GM19397 (cell line): ENCODE measurements at regions not wholly inside any gene's neighbourhood (a gene's known extent, or its start where the extent isn't known, plus 50 kb on each side); places are given as distances from the start of the nearest gene placed in this dataset.
"Not testable (repeated sequence)": the region's sequence is repeated elsewhere in the genome, so short reads cannot be mapped to it uniquely, and the experiment has no call there.

Source experiments
- ATAC-seq: cut with Tn5 transposase; IDR thresholded peaks from one replicate; pipeline ENCODE4 v1.9.1; 2021; ENCODE audit warnings: mild to moderate bottlenecking, moderate library complexity; ENCODE audit not compliant: unreplicated experiment

DNA sequence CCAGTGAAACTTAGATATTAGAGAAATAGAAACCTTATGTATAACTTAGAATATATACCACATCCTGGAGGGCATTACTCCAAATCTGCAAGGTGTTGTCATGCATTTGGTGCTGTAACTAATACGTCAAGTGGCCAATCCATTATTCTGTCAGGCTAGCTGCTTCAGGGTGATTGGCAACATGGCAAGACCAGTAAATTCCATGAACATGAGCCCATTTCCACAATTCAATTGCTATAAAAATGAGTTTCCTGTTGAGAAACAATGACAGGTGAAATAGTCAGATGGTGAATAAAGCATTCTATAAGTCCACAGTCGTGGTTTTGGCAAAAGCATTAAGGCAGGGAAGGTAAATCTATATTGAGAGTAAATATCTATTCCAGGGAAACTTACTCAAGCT, 566.0 kb downstream of the ADGRL2 start:
- ATAC-seq, result no peak

DNA sequence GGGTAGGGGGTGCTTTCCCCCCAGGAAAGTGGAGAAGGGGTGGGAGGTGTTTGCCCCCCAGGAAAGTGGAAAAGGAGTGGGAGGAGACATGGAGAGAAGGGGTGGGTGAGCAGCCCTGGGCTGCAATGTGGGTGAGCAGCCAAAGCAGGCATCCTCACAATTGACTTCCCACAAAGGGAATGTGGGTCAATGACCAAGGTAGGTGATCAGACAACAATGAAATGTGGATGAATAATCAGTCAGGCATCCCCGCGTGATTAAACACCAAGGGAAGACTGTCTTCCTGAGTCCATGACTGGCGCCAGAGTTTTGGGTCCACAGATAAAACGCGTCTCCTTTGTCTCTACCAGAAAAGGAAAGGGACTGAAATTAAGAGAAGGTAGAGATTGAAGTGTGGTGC, 558.8 kb downstream of the ADGRL2 start:
- not testable (repeated sequence) for ATAC-seq

DNA sequence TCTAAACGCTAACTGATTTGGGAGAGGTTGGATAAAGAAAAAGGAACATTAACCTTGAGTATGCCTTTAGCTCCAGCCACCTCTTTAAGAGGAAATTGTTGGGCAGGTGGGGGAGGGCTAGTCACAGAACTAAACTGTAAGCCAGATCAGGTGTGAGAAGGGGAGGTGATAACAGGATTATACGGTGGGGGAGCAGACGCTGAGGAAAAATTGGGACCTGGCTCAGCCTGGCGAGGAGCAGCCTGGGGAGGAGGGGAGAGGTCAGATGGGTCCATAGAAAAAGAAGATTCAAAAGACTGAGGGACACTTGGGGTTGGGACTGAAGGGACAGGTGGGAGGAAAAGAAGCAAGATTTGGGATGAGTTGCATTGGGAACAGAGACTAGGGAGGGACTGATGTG, 558.0 kb downstream of the ADGRL2 start:
- not testable (repeated sequence) for ATAC-seq

DNA sequence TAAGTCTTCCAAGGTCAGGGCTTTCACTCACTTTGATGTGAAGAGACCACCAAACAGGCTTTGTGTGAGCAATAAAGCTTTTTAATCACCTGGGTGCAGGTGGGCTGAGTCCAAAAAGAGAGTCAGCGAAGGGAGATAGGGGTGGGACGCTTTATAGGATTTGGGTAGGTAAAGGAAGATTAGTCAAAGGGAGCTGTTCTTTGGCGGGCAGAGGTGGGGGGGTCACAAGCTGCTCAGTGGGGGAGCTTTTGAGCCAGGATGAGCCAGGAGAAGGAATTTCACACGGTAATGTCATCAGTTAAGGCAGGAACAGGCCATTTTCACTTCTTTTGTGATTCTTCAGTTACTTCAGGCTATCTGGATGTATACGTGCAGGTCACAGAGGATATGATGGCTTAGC, 553.8 kb downstream of the ADGRL2 start:
- not testable (repeated sequence) for ATAC-seq

DNA sequence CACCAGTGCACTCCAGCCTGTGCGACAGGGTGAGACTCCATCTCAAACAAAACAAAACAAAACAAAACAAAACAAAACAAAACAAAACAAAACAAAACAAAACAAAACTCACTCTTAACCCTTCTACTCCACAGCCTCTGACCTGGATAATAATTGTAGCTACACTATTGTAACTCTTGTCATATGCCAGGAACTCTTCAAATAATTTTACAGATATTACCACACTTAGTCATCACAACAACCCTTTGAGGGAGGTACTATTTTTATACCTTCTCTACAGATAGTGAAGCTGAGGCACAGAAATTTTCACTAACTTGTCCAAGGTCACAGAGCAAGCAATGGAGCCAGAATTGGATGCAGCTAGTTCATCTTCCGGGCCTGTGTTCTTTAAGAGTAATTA, 547.8 kb downstream of the ADGRL2 start:
- no peak for ATAC-seq

DNA sequence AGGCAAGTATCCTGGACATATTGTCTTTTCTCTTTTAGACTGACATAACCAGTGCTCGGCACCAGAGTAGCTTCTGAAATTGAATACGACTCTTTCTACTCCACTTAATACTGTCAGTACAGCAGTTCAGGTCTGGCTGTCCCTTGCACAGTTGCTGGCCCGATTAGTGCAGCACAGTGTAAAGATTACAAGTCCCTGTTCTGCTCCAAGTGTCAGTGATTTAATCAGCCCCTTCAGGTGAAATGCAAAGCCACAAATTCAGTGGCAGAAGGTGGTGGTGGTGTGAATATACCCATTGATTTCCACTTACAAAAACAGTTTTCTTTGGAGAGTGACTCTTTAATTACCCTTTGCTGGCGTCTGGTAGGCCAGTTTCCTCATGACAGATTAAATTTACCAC, 545.4 kb downstream of the ADGRL2 start:
- no peak for ATAC-seq

DNA sequence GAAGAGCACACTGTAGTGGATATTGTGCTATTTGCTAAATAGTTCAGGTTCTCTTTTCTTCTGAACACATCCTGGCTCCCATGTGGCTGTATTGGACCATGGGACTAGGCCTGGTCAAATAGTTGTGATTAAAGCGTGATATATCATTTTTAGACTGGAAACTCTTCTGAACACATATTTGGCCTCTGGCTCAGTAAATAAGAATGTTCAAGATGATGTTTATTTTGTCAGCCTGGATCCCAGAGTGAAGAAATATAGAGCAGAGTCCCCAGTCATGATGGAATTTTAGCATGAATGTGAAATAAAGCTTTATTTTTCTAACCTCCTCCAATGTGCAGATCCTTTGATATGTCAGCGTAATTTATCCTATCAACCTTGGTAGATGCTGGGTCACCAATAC, 542.6 kb downstream of the ADGRL2 start:
- no peak for ATAC-seq

DNA sequence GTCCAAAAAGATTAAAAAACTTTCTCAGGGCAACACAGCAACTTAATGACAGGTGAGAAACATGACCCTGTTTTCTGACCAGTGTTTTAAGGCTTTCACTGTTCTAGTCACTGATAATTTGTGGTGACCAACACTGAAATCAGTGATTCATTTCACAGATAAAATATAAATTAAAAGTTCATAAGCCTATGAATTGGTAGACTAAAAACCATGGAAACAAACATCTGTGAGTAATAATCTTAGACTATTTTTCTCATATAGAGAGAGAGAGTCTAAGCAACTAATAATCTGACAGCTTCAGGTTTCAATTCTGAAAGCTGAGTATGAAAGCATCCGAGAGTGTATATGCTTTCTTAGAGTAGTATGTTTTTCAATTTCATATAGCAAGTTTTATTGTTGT, 536.9 kb downstream of the ADGRL2 start:
- no peak for ATAC-seq

DNA sequence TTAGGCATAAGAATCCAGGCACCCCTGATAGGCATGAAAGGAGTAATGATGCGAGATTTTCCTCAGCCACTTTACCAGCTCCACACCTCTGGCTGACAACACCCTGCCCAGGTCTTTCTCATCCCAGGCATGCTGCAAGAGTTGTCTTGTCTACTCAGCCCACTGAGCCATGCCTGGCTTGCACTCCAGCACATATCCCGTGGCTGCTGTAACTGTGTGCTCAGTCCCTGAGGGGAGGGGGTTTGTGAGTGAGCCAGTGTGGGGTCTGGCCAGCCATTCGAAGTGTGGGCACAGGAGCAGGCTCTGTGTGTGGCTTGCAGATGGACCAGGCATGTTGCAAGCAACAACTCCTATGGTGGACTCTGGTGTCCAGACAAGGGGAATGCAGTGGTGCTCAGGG, 529.6 kb downstream of the ADGRL2 start:
- no peak for ATAC-seq

DNA sequence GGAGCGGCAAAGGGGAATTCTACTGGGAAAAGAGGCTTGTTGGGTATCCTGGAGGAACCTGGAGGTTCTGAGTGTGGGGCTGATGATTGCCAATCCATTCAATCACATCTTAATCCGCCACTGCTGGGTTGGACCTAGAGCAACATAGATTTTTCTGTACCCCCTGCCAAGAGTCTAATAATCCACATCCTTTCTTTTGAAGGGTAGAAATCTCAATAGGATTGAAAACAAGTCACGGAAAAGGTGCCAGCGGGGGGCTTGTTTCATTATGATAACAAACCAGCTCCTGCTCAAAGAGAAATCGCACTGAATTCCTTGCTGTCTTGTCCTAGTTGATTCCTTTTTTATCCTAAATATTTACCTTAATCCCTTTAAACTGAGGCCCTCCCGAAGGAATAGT, 528.5 kb downstream of the ADGRL2 start:
- ATAC-seq, result no peak

DNA sequence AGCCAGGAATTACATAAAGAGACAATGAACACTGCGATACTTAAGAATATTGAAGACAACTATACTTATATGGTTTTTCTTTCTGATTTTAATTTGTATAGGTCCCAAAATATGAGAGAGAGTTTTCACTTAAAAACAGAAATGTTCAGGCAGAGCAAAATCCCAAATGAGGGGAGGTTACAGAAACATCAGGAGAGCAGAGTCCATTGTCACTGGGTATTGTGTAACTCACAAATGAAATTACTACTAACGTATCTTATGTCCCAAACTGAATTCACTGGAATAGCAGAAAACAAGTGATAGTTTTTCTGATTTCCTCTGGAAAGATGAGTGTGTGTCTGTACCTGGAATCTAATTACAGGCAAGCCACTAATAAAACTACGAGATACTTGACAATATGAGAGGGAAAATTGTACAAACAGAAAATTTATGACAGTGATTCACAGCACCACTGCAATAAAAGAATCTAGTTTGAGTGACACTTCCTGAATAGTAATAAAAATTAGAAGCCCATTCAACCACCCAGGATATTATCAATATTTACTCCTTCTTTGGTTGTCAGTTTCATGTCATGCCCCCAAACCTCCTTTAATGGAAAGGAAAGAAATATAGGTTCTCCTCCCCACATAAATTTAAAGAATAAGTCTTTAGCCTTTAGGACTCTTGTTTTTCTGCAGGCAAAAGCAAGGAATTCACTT, 522.6 kb downstream of the ADGRL2 start:
- ATAC-seq, result no peak

DNA sequence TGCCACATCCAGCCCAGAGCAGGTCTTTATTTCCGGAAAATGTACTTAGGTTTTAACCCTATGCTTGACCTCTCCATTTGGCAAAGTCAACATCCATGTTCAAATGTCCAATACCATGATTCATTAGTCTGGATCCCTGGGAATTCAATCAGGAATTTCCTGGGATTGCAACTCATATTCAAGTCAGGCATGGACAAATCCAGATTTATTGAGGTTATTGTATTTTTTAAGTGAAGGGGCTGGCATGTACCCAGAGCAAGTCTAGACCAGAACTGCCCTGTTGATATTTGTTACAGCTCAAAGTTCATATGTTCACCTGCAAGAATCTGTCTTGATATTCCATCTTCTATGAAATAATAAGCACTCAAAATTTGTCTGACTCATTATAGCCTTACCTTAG, 521.1 kb downstream of the ADGRL2 start:
- ATAC-seq, result no peak

DNA sequence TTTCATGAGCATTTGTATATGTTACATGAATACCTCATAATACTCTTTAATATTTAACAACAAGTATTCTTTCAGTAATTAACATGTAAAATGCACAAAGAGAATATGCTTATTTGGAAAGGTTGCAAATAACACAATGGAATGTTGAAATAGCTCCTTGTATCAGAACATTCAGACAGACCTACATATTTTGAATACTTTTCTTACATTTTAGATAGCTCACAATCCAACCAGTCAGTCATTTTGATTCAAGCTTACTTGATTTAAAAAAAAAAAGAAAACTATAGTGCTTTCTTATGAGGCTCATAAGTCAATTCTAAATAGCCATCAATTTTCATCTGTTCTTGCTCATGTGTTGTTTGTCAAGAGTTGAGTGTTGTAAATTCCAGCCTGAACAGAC, 518.8 kb downstream of the ADGRL2 start:
- no peak for ATAC-seq

DNA sequence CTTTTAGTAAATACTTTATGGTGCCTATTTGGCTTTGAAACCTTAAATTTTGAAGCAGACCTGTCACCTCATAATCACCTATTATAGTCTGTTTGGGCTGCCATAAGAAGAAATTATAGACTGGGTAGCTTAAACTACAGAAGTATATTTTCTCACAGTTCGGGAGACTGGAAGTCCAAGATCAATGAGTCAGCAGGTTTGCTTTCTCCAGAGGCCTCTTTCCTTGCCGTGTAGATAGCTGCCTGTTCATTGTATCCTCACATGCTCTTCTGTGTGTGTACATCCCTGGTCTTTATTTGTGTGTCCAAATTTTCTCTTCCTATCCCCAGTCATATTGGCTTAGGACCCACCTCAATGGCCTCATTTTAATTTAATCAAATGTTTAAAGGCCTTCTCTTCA, 518.2 kb downstream of the ADGRL2 start:
- ATAC-seq, result no peak

DNA sequence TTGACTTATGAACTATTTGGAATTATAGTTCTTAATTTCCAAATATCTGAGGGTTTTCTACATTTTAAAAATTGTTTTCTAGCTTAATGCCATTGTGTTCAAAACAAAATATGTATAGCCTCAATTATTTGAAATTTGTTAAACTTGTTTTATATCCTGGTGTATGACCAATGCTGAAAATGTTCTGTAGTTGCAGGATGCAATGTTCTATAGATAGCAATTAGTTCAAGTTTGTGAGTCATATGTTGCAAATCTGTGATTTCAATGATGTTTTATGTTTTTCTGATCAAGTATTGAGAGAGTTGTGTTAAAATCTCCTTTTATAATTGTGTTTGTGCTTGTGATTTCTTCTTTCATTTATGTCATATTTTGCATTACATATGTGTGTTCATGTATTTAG, 517.5 kb downstream of the ADGRL2 start:
- no peak for ATAC-seq

DNA sequence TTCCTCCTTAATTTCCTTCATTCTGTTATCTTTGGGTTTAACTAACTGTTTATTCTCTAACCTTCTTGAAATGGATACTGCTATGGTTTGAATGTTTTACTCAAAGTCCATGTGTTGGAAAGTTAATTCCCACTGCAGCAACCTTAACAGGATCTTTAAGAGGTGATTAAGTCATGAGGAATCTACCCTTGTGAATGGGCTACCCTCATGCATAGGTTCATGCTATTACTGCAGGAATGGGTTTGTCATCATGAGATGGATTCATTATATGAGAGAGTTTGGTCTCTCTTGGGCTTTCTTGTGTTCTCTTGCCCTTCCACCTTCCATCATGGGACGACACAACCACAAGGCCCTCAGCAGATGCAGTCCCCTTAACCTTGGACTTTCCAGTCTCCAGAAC, 516.9 kb downstream of the ADGRL2 start:
- no peak for ATAC-seq

DNA sequence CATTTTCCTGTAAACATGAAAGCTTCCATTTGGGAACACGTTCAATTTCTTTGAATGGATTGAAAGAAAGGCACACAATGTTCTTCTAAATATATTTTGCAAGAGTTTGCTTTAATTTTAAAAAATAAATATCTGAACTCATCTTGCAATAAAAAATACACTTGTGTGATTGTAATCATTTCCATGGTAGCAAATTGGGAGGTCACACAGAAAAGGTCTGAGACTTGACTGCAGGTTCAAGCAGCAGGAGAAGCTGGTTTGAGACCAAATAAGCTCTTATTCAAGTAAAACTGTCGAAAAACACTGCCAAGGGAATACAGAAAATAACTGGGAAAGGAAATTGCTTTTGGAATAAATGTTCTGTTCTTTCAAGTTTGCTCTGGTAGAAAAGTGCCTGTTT, 498.9 kb downstream of the ADGRL2 start:
- ATAC-seq, result no peak

DNA sequence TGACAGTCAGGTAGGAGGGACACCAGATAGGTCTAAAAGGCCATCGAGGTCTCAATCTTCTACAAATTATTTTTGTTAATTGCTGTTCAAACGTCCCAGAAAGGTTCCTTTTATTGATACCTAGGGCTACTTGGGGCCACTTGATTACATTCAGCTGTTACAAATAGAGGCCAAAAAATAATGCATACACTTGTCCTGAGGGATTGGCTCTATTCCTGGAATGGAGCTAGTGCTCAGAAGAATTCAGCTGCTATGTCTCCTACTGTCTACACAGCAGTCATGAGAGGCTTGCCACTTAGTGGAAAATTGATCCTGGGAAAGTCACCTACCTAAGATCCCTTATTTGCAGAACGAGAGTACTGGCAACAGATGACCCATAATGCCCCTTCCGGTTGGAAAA, 498.3 kb downstream of the ADGRL2 start:
- no peak for ATAC-seq

DNA sequence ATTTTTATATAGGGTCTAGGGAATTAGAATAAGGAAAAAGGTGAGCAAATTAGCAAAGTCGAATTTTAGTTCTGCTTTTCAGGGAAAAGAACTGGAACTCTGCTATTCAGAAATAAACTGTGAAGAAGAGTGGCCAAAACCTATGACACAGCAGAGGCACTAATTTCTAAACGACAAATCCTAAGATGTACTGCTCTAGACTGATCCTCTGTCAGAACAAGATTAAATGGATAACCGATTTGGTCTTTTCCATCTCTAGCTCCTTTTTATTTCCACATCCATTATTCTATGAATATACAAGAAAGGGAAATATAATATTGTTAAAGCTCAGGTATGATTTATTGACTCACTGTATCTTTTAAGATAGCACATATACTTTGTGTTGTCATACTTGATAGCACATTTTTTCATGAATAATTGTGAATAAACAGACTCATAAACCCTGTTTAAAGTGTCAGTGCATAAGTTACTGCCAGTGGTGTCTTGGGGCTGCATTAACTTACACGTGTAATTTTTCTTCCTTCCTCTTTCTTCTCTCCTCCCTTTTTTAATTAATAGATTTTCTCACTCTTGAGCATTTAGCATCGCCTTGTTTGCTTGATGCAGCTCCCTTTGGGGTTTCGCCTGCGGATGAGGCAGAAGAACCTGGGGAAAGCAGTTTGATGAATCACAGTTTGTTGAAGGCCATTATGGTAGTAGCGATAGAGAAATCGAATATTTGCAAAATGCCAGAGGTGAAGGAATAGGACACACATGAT, 496.6 kb downstream of the ADGRL2 start:
- no peak for ATAC-seq

DNA sequence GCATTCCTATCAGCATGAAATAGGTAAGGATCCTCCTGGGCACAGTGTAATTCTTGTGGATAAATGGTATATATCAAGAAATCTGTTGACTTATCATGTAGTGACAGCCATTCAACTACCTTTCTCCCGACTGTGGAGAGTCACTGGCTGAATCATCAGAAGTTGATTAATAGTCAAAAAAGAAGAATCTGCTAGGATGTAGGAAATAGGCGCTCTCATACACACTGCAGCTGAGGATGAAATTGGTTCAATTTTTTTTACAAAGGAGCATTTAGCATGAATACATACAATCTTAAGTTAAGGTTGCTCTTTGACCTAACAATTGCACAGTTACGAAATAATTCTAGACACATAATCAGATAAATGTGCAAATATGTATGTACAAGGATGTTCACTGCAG, 486.8 kb downstream of the ADGRL2 start:
- no peak for ATAC-seq

DNA sequence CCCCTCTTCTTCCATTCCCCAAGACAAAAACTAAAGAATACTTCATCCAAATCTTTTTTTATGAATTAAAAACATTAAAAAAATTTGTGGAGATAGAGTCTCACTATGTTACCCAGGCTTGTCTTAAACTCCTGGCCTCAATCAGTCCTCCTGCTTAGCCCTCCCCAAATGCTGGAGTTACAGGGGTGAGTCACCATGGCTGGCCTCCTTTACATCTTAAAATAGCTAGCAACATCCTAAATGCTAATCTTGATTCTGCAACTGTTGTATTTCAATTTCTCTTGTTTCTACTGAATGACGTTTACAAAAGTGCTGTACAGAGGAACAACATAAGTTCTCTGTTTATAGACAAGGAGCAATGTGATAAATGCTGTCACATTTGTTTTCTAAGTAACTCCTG, 483.5 kb downstream of the ADGRL2 start:
- ATAC-seq, result no peak

DNA sequence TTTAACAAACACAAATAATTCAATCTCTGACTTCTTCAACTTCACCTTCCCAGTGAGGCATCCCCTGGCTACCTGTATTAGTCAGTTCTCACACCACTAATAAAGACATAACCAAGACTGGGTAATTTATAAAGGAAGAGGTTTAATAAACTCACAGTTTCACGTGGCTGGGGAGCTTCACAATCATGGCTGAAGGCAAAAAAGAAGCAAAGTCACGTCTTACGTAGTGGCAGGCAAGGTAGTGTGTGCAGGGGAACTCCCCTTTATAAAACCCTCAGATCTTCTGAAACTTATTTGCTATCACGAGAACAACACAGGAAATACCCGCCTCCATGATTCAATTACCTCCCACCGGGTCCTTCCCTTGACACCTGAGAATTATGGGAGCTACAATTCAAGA, 478.5 kb downstream of the ADGRL2 start:
- no peak for ATAC-seq

DNA sequence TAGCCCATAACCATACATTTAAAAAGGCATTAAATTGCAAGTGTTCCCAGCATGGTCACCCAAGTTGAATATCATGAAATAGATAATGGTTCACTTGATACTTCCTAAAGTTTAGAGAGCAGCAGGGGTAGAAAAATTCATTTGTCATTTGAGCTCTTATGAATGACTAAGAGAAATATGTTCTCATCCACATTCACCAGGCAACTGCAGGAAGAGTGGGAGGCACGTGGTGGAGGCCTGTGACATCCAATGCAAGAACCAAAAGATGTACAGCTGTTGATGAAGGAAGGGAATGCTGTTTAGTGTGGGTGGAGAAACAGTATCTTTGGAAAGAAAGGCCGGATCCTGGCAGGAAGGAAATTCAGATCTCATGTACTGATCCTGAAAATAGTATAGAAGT, 473.1 kb downstream of the ADGRL2 start:
- no peak for ATAC-seq
